T-helper 1 cell (primary cell): ENCODE measurements at regions not wholly inside any gene's neighbourhood (a gene's known extent, or its start where the extent isn't known, plus 50 kb on each side); places are given as distances from the start of the nearest gene placed in this dataset.

Experiments used
- DNase-seq, 5 donors: peaks; one replicate each; pipeline ENCODE4 v3.0.0-alpha.2; 2012 to 2020

GRCh38 chr9:13896047-13896446, 417.9 kb downstream of the NFIB start:
- DNase-seq = no peak

- DNase-seq = no peak
These were observed 428.7 kb downstream of the NFIB start for GRCh38 chr9:13885258-13885657.

GRCh38 chr9:13879981-13880380, 434.0 kb downstream of the NFIB start:
- DNase-seq = no peak

GRCh38 chr9:13879011-13879410, 434.9 kb downstream of the NFIB start:
- DNase-seq = no peak

GRCh38 chr9:13878241-13878711, 435.7 kb downstream of the NFIB start:
- DNase-seq = no peak

- no peak for DNase-seq
These were observed 437.2 kb downstream of the NFIB start for GRCh38 chr9:13876741-13877140.

GRCh38 chr9:13873203-13873602, 440.7 kb downstream of the NFIB start:
- no peak for DNase-seq

GRCh38 chr9:13868336-13868735, 445.6 kb downstream of the NFIB start:
- DNase-seq = no peak

GRCh38 chr9:13865869-13866268, 448.1 kb downstream of the NFIB start:
- no peak for DNase-seq

- DNase-seq = no peak
These were observed 450.8 kb downstream of the NFIB start for GRCh38 chr9:13863112-13863511.

GRCh38 chr9:13862654-13863053, 451.3 kb downstream of the NFIB start:
- no peak for DNase-seq

- no peak for DNase-seq
These were observed 452.8 kb downstream of the NFIB start for GRCh38 chr9:13860946-13861640.

- no peak for DNase-seq
These were observed 453.9 kb downstream of the NFIB start for GRCh38 chr9:13860019-13860418.

GRCh38 chr9:13857521-13857920, 456.4 kb downstream of the NFIB start:
- DNase-seq = no peak

GRCh38 chr9:13847270-13847669, 466.7 kb downstream of the NFIB start:
- no peak for DNase-seq

GRCh38 chr9:13845460-13845859, 468.5 kb downstream of the NFIB start:
- no peak for DNase-seq

- no peak for DNase-seq
These were observed 472.0 kb downstream of the NFIB start for GRCh38 chr9:13841746-13842462.

GRCh38 chr9:13832446-13832845, 481.5 kb downstream of the NFIB start:
- no peak for DNase-seq

GRCh38 chr9:13823026-13823425, 490.9 kb downstream of the NFIB start:
- DNase-seq = no peak

- DNase-seq = no peak
These were observed 496.1 kb downstream of the NFIB start for GRCh38 chr9:13817754-13818278.

GRCh38 chr9:13816837-13817236, 497.1 kb downstream of the NFIB start:
- DNase-seq = no peak

GRCh38 chr9:13814647-13815400, 499.1 kb downstream of the NFIB start:
- DNase-seq = no peak

GRCh38 chr9:13811876-13812275, 502.1 kb downstream of the NFIB start:
- DNase-seq = no peak
